Suprapubic skin (tissue), 4 donors: ENCODE measurements at regions not wholly inside any gene's neighbourhood (a gene's known extent, or its start where the extent isn't known, plus 50 kb on each side); places are given as distances from the start of the nearest gene placed in this dataset.

Experiments used
- DNase-seq, 2 donors: peaks; one replicate each; pipeline ENCODE4 v3.0.0-alpha.2; 2019; ENCODE audit warnings: low spot score in 2 of 2
- H3K27ac ChIP-seq: fragments of 200-600 bp; sonication (generic); one replicate; pipeline ENCODE4 v1.5.1; 2019
- H3K27me3 ChIP-seq: fragments of 200-600 bp; sonication (generic); one replicate; pipeline ENCODE4 v1.5.1; 2019
- H3K36me3 ChIP-seq: fragments of 200-600 bp; sonication (generic); one replicate; pipeline ENCODE4 v1.5.1; 2019
- H3K4me1 ChIP-seq: fragments of 200-600 bp; sonication (generic); one replicate; pipeline ENCODE4 v1.5.1; 2019
- H3K4me3 ChIP-seq: fragments of 200-600 bp; sonication (generic); one replicate; pipeline ENCODE4 v1.5.1; 2019; ENCODE audit warnings: mild to moderate bottlenecking
- H3K9me3 ChIP-seq: fragments of 200-600 bp; sonication (generic); one replicate; pipeline ENCODE4 v1.5.1; 2019
- CTCF ChIP-seq, 2 donors: fragments of 200-600 bp in 1 of 2; fragments of 450-650 bp in 1 of 2; sonication (generic) in 1 of 2; IDR thresholded peaks; one replicate each; pipeline ENCODE4 v1.5.1; 2016 to 2019; ENCODE audit warnings: antibody characterized with exemption in 2 of 2, mild to moderate bottlenecking in 1 of 2, moderate library complexity in 1 of 2
- EP300 ChIP-seq: sonication (generic); formaldehyde crosslinking; IDR thresholded peaks from one replicate; pipeline ENCODE4 v1.6.1; 2017; ENCODE audit warnings: antibody characterized with exemption
- POLR2A ChIP-seq, 2 donors: fragments of 450-650 bp; IDR thresholded peaks; one replicate each; pipeline ENCODE4 v1.6.1; 2017; ENCODE audit warnings: antibody characterized with exemption in 2 of 2, mild to moderate bottlenecking in 2 of 2, moderate library complexity in 2 of 2
- POLR2AphosphoS5 ChIP-seq, 3 donors: sonication (generic); formaldehyde crosslinking; IDR thresholded peaks; one replicate each; pipeline ENCODE4 v1.6.1; 2017; ENCODE audit warnings: antibody characterized with exemption in 3 of 3
- WGBS: methylation state at CpG from one replicate; pipeline ENCODE4 v1.1.5; 2018; 5-methylcytosine and 5-hydroxymethylcytosine counted together

DNA sequence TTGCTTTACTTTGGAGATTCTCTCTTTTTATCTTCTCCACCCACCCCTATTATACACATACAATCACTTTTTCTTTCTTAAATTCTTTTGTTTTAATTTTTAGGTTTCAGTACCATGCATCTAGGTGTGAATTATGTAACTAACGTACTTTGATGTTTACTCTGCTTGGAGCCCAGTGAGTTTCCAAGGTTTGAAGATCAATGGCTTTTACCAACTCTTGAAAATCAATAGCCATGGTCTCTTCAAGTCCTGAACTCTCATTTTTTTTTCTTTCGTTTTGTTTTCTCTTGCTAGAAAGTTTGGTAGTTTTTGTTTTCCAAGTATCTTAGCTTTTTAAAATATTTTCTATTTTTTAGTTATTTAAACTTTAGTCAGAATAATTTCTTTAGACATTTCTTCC lies 417.2 kb downstream of the ZBBX start:
- WGBS: 79% methylated on average over 2 of the region's 2 CpGs
- no peaks in the 10 kb centered on the region for H3K9me3 ChIP-seq

DNA sequence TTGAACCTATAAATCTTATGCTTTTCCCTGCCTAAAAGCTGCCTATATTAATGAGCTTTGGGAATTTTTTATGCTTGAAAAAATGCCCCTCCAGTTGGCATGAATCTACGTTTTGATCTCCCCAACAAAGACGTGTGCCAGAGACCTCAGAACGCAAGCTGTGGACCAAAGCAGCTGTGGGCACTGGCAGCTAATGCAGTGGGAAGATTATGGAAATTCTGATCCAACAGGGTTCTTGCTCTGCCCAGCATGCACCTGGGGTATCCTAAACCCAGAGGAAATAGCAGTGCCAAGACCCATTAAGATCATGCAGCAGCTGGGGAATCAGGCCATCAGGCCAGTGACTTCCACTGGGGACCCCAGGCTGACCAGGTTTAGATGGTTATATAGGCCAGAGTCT lies 423.0 kb downstream of the ZBBX start:
- Histone ChIP-seq H3K4me3 (no peak overlapping the region), H3K27ac (no peak overlapping the region), H3K9me3 (no peaks in the 10 kb centered on the region), H3K36me3 (no peaks in the 10 kb centered on the region), H3K4me1 (no peaks in the 10 kb centered on the region), H3K27me3 (no peaks in the 10 kb centered on the region)
- no peak for DNase-seq
- TF ChIP-seq EP300 (no peak), POLR2AphosphoS5 (IDR thresholded peaks at IDR 0.05) (no peak), POLR2A (IDR thresholded peaks at IDR 0.05) (no peak), CTCF (IDR thresholded peaks at IDR 0.05) (no peak)
- 55% methylated on average over 3 of the region's 3 CpGs for WGBS

More for the DNA sequence above, 417.2 kb downstream of the ZBBX start:
- DNase-seq: no peak
- Histone ChIP-seq H3K27me3 (no peaks in the 10 kb centered on the region), H3K27ac (no peak overlapping the region), H3K4me1 (no peaks in the 10 kb centered on the region), H3K4me3 (no peak overlapping the region), H3K36me3 (no peaks in the 10 kb centered on the region)
- TF ChIP-seq POLR2AphosphoS5 (IDR thresholded peaks at IDR 0.05): no peak

DNA sequence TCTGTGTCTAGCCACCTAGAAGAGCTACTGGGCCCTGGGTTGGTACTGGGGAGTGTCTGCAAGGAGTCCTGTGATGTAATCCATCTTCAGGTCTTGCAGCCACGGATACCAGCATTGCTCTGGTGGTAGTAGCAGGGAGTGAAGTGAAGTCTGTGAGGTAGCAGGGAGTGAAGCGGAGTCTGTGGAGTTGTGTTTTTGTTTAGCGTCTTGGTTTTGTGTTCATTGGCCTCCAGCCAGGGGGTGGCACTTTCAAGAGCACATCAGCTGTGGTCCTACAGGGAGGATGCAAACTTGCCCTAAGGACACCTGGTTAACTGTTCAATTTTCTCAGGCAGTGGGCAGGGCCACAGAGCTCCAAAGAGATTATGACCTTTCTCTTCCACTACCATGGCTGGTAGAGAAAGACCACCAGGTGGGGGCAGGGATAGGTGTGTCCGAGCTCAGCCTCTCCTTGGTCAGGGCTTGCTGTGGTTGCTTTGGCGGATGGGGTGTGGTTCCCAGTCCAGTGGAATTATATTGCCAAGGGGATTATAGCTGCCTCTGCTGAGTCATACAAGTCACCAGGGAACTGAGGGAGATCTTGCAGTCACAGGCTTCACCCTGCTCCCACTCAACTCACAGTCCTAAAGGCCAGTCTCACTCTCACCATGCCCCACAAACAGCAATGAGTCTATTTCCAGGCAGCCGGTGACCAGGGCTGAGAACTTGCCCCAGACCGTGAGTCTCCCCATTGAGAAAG lies 424.7 kb downstream of the ZBBX start:
- TF ChIP-seq EP300 (no peak), POLR2A (IDR thresholded peaks at IDR 0.05) (no peak), POLR2AphosphoS5 (IDR thresholded peaks at IDR 0.05) (no peak), CTCF (IDR thresholded peaks at IDR 0.05) (no peak)
- Histone ChIP-seq H3K4me1 (no peaks in the 10 kb centered on the region), H3K36me3 (no peaks in the 10 kb centered on the region), H3K9me3 (no peaks in the 10 kb centered on the region), H3K27ac (no peak overlapping the region), H3K27me3 (no peaks in the 10 kb centered on the region), H3K4me3 (no peak overlapping the region)
- 85% methylated on average over 7 of the region's 7 CpGs for WGBS
- DNase-seq: no peak

- 91% methylated on average over 3 of the region's 3 CpGs for WGBS
- Histone ChIP-seq H3K4me1 (no peaks in the 10 kb centered on the region), H3K4me3 (no peak overlapping the region), H3K27ac (no peak overlapping the region), H3K9me3 (no peaks in the 10 kb centered on the region), H3K27me3 (no peaks in the 10 kb centered on the region), H3K36me3 (no peaks in the 10 kb centered on the region)
- TF ChIP-seq POLR2A (IDR thresholded peaks at IDR 0.05) (no peak), POLR2AphosphoS5 (IDR thresholded peaks at IDR 0.05) (no peak), CTCF (IDR thresholded peaks at IDR 0.05) (no peak), EP300 (no peak)
- no peak for DNase-seq
These were observed 445.2 kb downstream of the ZBBX start for GRCh38 chr3:166934879-166935278.

DNA sequence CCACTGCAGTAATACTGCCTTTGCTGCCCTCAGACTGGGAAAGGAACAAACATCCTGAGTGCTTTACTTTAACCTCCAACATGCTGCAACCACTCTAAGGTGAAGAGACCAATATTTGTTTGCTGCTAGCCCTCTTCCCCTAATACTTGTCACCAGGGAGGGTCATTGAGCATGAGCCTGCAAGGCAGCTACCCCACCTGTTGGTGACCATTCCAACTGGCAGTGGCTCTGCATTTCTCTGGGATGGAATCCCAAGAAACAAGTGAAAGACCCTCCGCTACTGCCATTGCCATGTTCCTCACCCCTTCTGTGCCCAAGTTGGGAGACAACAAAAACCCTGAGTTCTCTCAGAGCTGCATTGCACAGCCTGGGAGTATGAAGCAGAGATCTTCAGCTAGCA lies 462.7 kb downstream of the ZBBX start:
- Histone ChIP-seq H3K4me1 (no peaks in the 10 kb centered on the region), H3K4me3 (no peak overlapping the region), H3K36me3 (no peaks in the 10 kb centered on the region), H3K27ac (no peak overlapping the region), H3K9me3 (peaks cover 13% of the 10 kb centered on the region), H3K27me3 (no peaks in the 10 kb centered on the region)
- no peak for DNase-seq
- 100% methylated on average over 1 of the region's 1 CpG for WGBS
- no peak for TF ChIP-seq POLR2AphosphoS5 (IDR thresholded peaks at IDR 0.05)
- TF ChIP-seq CTCF (IDR thresholded peaks at IDR 0.05): no peak
- no peak for TF ChIP-seq EP300
- TF ChIP-seq POLR2A (IDR thresholded peaks at IDR 0.05): no peak

DNA sequence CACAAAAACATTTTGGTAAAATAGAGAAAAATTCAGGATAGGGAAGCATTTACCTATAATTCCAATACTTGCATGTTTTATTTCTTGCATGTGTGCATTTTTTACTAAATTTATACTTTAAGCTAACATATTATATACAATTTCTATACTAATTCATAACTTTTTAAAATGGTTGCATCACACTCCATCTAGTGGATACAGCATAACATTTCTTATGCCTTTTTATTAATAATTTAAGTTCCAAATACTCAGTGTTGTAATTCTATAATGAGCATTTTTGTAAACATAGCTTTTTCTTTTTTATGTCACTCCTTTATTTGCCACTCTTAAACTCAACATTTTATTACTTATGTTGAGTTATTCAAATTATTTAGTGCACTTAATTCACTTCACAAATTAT lies 477.7 kb downstream of the ZBBX start:
- no peak overlapping the region for H3K4me3 ChIP-seq
- H3K9me3 ChIP-seq: no peaks in the 10 kb centered on the region
- no peaks in the 10 kb centered on the region for H3K36me3 ChIP-seq
- no peak overlapping the region for H3K27ac ChIP-seq
- no peaks in the 10 kb centered on the region for H3K4me1 ChIP-seq
- no peak for DNase-seq
- TF ChIP-seq POLR2AphosphoS5 (IDR thresholded peaks at IDR 0.05) (no peak), EP300 (no peak), POLR2A (IDR thresholded peaks at IDR 0.05) (no peak), CTCF (IDR thresholded peaks at IDR 0.05) (no peak)
- no peaks in the 10 kb centered on the region for H3K27me3 ChIP-seq
